ENCODE measurements at regions not wholly inside any gene's neighbourhood (a gene's known extent, or its start where the extent isn't known, plus 50 kb on each side); places are given as distances from the start of the nearest gene placed in this dataset.

DNA sequence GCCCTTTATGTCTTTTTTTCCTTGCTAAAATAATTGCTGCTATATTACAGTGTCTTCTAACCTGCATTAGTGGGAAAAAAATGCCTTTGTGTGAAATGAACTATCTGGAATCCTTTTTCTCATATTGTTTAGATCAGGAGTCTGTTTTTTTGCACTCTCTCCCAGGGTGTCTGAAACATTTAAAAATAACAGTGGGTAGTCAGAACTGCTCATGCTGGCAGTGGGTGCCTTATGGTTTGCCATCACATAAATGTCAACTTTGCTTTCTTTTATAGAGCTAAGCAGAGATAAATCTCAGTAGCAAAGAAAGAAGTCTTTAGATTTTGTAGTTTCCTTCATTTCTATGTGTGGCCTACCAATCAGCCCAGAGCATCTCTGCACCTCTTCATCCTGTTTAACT, 347.8 kb upstream of the RGMB start:
- TF ChIP-seq, protein P1, sequence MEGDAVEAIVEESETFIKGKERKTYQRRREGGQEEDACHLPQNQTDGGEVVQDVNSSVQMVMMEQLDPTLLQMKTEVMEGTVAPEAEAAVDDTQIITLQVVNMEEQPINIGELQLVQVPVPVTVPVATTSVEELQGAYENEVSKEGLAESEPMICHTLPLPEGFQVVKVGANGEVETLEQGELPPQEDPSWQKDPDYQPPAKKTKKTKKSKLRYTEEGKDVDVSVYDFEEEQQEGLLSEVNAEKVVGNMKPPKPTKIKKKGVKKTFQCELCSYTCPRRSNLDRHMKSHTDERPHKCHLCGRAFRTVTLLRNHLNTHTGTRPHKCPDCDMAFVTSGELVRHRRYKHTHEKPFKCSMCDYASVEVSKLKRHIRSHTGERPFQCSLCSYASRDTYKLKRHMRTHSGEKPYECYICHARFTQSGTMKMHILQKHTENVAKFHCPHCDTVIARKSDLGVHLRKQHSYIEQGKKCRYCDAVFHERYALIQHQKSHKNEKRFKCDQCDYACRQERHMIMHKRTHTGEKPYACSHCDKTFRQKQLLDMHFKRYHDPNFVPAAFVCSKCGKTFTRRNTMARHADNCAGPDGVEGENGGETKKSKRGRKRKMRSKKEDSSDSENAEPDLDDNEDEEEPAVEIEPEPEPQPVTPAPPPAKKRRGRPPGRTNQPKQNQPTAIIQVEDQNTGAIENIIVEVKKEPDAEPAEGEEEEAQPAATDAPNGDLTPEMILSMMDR (IDR thresholded peaks at IDR 0.05; ENCODE audit: low read length): no peak
- TF ChIP-seq EZH2 (IDR thresholded peaks at IDR 0.05; ENCODE audit: borderline replicate concordance, low read length): no peak

Data from OCI-LY1 (cell line).